Activated B cell treated with CpG ODN at 0.5 μM for 24 hours (primary cell): ENCODE measurements at regions not wholly inside any gene's neighbourhood (a gene's known extent, or its start where the extent isn't known, plus 50 kb on each side); places are given as distances from the start of the nearest gene placed in this dataset.

Experiments
- ATAC-seq: fragments of 200-7000 bp; cut with Tn5 transposase; one replicate; pipeline ENCODE4 v1.10.0; 2021; ENCODE audit warnings: low read depth, mild to moderate bottlenecking, moderate library complexity
- CTCF ChIA-PET: fragments of 350-600 bp; sonication (Branson Sonifier 250); formaldehyde crosslinking; loops from one replicate; lab custom pipeline; 2021; ENCODE audit warnings: antibody characterized with exemption; lab: Charles Lee
- POLR2A ChIA-PET: fragments of 350-600 bp; sonication (Branson Sonifier 250); formaldehyde crosslinking; loops from one replicate; lab custom pipeline; 2021; ENCODE audit warnings: antibody characterized with exemption; lab: Charles Lee
- DNase-seq: peaks from one replicate; pipeline ENCODE4 v3.0.0; 2022
- H3K27ac Mint-ChIP-seq: one replicate; pipeline ENCODE4 v1.8.0; 2020; ENCODE audit warnings: mixed read lengths
- H3K27me3 Mint-ChIP-seq: one replicate; pipeline ENCODE4 v1.8.0; 2021; ENCODE audit warnings: mixed read lengths
- H3K36me3 Mint-ChIP-seq: one replicate; pipeline ENCODE4 v1.8.0; 2021; ENCODE audit warnings: low read depth, mixed read lengths
- H3K4me1 Mint-ChIP-seq: one replicate; pipeline ENCODE4 v1.8.0; 2021; ENCODE audit warnings: mixed read lengths
- H3K4me3 Mint-ChIP-seq: one replicate; pipeline ENCODE4 v1.8.0; 2020; ENCODE audit warnings: mild to moderate bottlenecking, mixed read lengths
- H3K9me3 Mint-ChIP-seq: one replicate; pipeline ENCODE4 v1.8.0; 2020; ENCODE audit warnings: mixed read lengths
- CTCF ChIP-seq: fragments of 200-600 bp; IDR thresholded peaks from one replicate; pipeline ENCODE4 v1.8.0; 2022; ENCODE audit warnings: antibody characterized with exemption, mild to moderate bottlenecking
- intact Hi-C: fragments of 100-400 bp; cut with micrococcal nuclease; formaldehyde crosslinking; loops from one replicate; pipeline ENCODE4 v1.15.1; 2024

- no peak overlapping the region for H3K27ac Mint-ChIP-seq
- no peak for ATAC-seq
- H3K9me3 Mint-ChIP-seq = peaks cover 4% of the 10 kb centered on the region
Observed at GRCh38 chr22:48850658-48851287, 976.9 kb downstream of the BRD1 start.

GRCh38 chr22:48849963-48850657, 977.6 kb downstream of the BRD1 start:
- peaks cover 4% of the 10 kb centered on the region for H3K9me3 Mint-ChIP-seq
- no peak overlapping the region for H3K4me3 Mint-ChIP-seq
- no peak for ATAC-seq
- CTCF ChIA-PET = no interaction called here
- no peaks in the 10 kb centered on the region for H3K36me3 Mint-ChIP-seq
- DNase-seq = no peak
- H3K27ac Mint-ChIP-seq = no peak overlapping the region
- TF ChIP-seq CTCF = no peak
- no peaks in the 10 kb centered on the region for H3K4me1 Mint-ChIP-seq
- intact Hi-C loops = no loop called here
- H3K27me3 Mint-ChIP-seq = peaks cover 4% of the 10 kb centered on the region
- POLR2A ChIA-PET = no interaction called here

More at GRCh38 chr22:48850658-48851287, 976.9 kb downstream of the BRD1 start:
- Mint-ChIP-seq H3K27me3 (peaks cover 4% of the 10 kb centered on the region), H3K4me3 (no peak overlapping the region), H3K36me3 (no peaks in the 10 kb centered on the region), H3K4me1 (no peaks in the 10 kb centered on the region)
- no peak for TF ChIP-seq CTCF
- no peak for DNase-seq
- intact Hi-C loops = no loop called here
- ChIA-PET CTCF (no interaction called here), POLR2A (no interaction called here)

DNA sequence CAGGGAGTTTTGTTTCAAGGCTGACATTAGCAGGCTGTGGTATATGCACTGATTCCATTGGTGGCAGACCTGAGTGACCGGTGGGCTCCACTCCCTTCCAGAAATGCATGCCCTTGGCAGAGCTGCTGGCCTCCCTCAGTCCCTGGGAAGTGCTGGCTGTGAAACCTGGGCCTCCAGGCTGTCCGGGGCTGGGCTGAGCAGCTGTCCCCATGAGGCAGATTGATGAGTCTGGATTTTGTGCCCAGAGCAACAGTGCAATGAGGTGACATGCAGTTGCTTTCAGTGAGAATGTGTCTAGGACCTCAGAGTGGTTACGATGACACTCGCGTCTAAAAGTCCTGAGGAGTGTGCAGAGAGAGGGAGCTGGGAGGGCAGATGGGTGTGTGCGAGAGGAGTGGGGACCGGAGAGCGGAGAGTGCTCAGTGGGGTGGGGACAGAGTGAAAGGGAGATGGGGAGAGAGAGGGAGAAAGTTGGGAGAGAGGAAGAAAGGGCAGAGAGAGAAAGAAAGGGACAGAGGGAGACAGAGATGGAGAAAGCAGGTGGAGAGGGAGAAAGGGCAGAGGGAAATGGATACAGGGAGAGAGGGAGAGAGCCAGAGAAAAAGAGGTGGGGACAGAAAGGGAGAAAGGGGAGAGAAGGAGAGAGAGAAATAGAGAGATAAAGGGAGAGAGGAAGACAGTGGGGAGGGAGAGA, 978.3 kb downstream of the BRD1 start:
- DNase-seq (no peak), ATAC-seq (no peak)
- H3K36me3 Mint-ChIP-seq = no peaks in the 10 kb centered on the region
- CTCF ChIA-PET = no interaction called here
- intact Hi-C loops = no loop called here
- H3K27ac Mint-ChIP-seq = no peak overlapping the region
- no peak overlapping the region for H3K4me3 Mint-ChIP-seq
- POLR2A ChIA-PET = no interaction called here
- H3K9me3 Mint-ChIP-seq = peaks cover 4% of the 10 kb centered on the region
- TF ChIP-seq CTCF = no peak
- no peaks in the 10 kb centered on the region for H3K4me1 Mint-ChIP-seq
- H3K27me3 Mint-ChIP-seq = peaks cover 4% of the 10 kb centered on the region

GRCh38 chr22:48846200-48846599, 981.5 kb downstream of the BRD1 start:
- Mint-ChIP-seq H3K27me3 (peaks cover 4% of the 10 kb centered on the region), H3K4me3 (no peak overlapping the region), H3K27ac (no peak overlapping the region), H3K9me3 (peaks cover 4% of the 10 kb centered on the region), H3K36me3 (no peaks in the 10 kb centered on the region), H3K4me1 (no peaks in the 10 kb centered on the region)
- POLR2A ChIA-PET = no interaction called here
- intact Hi-C loops = no loop called here
- CTCF ChIA-PET = no interaction called here
- ATAC-seq (no peak), DNase-seq (no peak)
- no peak for TF ChIP-seq CTCF

- POLR2A ChIA-PET = no interaction called here
- Mint-ChIP-seq H3K27me3 (peaks cover 4% of the 10 kb centered on the region), H3K27ac (no peak overlapping the region), H3K9me3 (peaks cover 4% of the 10 kb centered on the region), H3K4me1 (no peaks in the 10 kb centered on the region), H3K4me3 (no peak overlapping the region), H3K36me3 (no peaks in the 10 kb centered on the region)
- intact Hi-C loops = no loop called here
- CTCF ChIA-PET = no interaction called here
- TF ChIP-seq CTCF = no peak
- ATAC-seq = no peak
- DNase-seq = no peak
Observed at GRCh38 chr22:48845356-48845936, 982.2 kb downstream of the BRD1 start.
